Stimulated activated CD4-positive, alpha-beta T cell treated with anti-CD3 and anti-CD28 coated beads, Interleukin-15, amount 100 ng/mL, for 48 hours (primary cell): ENCODE measurements at regions not wholly inside any gene's neighbourhood (a gene's known extent, or its start where the extent isn't known, plus 50 kb on each side); places are given as distances from the start of the nearest gene placed in this dataset.

Source experiments
- DNase-seq, 2 donors: peaks; one replicate each; pipeline ENCODE4 v3.0.0-alpha.2; 2020; ENCODE audit warnings: low read depth in 2 of 2

DNA sequence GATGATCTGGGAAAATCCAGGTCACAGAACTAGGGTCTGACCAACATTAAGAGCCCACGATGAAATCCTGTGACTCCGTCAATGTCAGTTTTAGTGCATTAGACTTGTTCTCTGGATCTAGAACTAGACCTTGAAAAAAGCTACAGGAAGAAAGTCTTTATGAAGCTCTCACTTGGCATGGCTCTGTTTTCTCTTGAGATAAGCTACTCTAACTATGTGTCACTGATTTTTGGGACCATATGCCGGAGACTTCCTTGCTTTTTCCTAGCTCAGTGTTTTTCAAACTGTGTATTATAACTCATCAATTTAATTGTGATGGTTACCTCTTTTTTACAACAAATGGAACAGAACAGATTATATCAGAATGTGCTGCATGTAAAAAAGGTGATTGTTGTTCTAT is 379.7 kb upstream of the DAB1 start:
- no peak for DNase-seq

DNA sequence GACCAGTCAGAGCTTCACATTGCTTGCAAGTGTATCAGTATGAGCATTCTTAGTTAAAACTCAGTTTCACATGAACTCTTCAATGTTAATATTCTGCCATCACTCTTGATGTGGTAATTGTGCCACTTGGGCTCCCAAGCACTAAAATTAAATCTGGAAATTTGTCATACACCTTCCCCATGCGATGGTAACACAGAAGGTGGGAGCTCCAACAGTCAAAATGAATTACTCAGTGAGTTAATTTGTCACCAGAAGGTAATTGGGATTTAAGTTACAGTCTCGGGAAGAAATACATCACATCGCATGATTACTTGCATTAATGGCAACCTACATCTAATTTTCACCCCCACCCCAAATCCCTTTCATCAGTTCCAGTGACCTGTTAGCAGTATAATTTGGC is 376.5 kb upstream of the DAB1 start:
- DNase-seq: no peak

DNA sequence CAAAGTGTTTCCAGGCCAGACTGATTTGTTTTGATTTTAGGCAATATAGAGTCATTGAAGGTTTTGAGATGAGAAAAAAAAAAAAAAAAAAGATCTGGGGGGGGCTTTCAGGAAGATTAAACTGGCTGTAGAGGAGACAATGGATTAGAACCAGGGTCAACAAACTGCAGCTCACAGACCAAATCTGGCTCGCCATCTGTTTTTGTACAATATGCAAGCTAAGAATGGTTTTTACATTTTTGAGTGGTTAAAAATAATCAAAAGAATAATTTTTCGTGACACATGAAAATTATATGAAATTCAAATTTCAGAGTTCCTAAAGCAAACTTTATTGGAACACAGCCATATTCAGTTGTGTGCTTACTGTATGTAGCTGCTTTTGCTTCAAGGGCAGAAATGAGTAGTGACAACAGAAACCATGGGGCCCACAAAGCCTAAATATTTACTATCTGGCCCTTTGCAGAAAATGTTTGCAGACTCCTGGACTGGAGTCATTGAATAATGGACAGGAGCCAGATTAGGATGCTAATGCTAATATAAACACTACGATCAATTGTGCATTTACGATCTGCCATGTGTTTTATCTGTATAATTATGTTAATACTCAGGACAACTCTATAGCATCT is 375.7 kb upstream of the DAB1 start:
- DNase-seq: no peak

DNA sequence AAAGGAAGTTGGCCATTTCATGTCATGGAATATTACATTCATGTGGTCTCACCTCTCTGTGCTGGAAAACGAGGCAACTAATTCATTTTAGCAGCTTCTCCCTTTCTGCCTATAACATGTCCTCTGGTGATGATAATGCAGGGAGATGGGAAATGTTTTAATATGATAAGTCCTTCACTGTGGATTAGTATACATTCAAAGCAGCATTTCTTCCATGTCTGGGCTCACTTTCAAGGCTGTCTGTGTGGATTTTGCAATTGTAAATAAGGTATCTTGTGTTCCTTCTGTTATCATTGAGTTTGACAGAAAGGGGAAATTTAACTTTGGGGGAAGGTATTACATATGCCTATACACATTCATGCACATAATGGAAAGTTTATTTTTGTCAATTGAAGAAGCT is 374.7 kb upstream of the DAB1 start:
- no peak for DNase-seq

DNA sequence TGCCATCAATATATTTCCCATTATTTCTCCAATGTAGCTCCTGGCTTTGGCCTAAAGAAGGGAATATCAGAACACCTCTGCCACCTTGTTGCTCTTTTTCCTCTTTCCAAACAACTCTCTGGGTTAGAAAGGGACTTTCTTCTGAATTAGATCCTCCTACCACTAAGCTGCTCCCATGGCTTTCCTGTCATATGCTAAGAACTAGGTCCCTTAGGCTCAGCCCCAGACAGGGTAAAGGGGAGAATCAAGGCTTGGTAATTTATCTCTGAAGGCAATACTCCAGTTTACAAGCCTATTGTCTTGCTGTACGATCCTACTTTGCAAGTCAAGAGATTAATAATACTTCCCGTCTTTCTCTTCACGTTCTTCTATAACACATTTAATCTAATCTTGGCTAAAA is 373.2 kb upstream of the DAB1 start:
- no peak for DNase-seq

DNA sequence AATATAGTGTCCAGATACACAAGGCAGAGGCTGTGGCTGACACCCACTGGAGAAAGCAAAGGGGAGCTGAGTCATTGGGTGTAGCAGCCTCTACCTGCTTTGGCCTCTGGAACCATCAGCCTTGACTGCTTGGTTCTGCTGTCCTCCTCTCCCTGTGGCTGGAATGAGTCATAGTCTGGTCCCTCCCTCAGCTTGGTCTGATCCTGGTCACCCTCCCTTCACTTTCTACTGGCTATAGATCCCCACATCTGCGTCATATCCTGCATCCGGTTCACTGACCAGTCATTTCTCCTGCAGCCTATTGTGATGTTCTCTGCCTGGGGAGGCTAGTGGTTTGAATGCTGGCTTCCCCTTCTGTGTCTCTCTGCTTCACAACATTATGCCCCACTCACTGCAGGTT is 372.8 kb upstream of the DAB1 start:
- no peak for DNase-seq

DNA sequence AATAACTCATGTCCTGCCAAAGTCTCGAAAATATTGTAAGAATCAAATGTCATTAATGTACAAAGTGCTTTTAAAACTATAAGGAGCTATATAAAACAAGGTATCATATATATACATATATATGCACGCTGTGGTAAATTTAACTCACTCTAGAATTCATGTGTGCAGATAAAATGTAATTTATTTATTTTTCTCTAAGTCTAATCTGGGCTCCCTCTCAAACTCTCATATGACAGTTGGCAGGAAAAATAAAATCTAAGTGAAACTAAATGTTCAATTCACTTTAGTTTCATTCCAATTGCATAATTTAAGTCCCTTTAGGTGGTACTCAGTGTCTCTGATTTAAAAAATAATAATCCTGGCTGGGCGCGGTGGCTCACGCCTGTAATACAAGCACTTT is 372.0 kb upstream of the DAB1 start:
- DNase-seq: no peak

DNA sequence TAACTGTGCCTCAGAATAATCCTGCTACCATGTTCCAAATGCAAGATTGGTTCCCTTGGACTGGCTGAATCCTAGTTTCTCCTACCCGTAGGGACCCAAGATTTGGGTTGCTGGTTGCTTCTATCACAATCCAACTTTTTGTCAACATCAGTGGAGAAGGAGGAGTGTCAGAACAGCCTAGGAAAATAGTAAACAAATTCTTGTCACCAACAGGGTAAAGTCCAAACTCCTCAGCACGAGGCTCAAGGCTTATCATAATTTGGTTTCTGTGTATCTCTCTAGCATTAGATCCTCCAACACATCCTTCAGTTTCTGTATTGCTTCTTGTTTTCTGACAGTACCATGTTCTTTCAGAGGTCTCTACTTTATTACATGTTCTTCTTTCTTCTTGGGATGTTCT is 370.2 kb upstream of the DAB1 start:
- DNase-seq: no peak

DNA sequence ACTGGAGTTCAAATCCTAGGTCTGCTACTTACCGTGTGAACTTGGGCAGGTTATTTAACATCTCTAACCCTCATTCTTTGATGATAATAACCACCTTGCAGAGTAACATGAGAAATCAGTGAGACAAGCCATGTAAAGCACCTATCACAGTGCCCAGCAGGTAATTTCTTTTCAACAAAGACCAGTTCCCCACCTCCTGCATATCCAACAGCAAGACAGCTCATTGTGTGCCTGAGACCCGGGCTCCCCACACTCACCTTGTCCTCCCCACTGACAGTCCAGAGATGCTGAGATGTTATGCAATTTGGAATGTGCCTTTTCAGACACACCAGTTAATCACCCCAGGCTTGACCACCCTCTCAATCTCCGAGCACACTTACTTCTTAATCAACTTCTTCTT is 367.6 kb upstream of the DAB1 start:
- no peak for DNase-seq

DNA sequence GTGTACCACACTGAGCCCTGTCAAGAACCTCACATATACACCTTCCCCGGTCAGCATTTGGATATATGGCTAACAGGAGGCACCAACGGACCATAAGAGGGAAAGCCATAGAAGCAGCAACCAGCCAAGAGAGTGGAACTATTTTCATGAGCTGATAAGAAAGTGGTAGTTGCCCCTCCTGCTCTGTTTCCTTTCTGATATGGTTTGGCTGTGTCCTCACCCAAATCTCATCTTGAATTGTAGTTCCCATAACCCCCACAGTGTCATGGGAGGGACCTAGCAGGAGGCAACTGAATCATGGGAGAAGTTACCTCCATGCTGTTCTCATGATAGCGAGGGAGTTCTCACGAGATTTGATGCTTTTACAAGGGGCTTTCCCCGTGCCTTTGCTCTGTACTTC is 366.1 kb upstream of the DAB1 start:
- DNase-seq: no peak

DNA sequence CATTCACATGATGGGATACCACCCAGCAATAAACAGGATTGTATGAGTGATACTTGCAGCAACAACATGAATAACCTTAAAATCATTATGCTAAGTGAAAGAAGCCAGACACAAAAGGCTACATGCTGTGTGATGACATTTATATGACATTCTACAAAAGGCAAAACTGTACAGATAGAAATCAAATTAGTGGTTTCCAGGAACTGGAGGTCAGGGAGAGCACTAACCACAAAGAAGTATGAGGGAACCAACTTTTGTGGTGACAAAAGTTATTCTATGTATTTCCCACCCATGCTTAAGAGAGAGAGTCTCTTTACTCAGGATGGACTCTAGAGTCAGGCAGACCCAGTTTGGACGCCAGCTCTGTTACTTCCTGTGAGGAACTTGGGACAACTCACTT is 364.5 kb upstream of the DAB1 start:
- no peak for DNase-seq

DNA sequence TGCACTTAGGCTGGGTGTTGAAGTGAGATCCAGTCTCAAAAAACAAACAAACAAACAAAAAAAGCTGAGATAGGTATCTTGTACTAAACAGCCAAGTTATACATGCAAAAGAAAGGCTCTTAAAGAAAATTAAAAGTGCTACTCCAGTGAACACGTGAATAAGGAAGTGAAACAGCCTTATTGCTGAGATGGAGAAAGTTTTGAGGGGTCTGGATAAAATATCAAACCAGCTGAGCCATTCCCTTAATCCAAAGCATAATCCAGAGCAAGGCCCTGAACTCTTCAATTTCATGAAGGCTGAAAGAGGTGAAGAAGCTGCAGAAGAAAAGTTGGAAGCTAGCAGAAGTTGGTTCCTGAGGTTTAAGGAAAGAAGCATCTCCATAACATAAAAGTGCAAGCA is 360.5 kb upstream of the DAB1 start:
- no peak for DNase-seq

DNA sequence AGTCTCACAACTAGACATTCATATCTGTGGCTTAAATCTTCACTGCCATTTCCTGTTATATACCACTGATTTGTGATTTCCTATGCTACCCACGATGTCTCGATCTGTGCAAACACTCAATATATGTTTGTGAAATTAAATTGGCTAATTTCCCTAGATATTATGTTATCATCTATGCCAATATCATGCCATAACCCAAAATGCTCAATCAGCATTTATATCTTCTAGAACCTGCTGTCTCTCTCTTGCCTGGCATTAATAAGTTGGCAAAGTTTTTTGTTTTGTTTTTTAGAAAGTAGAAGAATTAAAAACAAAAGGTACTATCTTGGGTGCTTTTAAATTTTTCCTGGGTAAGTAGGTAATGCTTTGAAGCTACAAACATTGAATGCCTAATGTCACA is 358.5 kb upstream of the DAB1 start:
- no peak for DNase-seq

DNA sequence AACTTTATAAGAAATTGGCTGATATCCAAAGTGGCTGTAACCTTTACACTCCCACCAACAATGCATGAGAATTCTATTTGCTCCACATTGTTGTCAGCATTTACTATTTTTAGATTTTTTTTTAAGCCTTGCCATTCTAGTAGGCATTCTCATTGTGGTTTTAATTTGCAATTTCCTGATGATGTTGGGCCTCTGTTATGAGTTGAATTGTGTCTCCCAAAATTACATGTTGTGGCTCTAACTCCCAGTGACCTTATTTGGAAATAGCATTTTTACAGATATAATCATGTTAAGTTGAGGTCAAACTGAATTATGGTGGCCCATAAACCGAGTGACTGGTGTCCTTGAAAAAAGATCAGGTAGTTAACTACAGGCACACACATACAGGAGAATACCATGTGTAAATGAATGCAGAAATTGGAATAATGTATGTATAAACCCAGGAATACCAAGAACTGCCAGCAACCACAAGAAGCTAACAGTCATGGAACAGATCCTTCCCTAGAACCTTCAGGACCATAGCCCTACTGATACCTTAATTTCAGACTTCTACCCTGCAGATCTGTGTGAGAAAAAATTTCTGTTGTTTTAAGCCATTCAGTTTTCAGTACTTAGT is 348.8 kb upstream of the DAB1 start:
- no peak for DNase-seq

DNA sequence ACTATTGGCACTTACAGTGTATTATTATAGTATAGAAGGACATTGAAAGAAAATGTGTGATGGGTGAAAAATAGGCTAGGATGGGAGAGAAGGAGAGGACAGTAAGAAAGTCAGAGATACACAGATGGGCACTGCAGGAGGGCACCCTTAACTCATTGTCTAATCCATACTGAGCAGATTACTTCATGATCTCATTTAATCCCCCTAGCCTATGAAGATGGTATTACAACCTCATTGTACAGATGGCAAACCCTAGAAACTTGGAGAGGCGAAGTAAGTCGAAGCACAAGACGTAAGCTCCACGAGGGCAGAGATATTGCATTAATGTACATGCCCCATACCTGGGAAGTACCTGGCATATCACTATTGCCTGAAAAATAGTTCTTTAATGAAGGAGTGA is 346.9 kb upstream of the DAB1 start:
- DNase-seq: no peak

DNA sequence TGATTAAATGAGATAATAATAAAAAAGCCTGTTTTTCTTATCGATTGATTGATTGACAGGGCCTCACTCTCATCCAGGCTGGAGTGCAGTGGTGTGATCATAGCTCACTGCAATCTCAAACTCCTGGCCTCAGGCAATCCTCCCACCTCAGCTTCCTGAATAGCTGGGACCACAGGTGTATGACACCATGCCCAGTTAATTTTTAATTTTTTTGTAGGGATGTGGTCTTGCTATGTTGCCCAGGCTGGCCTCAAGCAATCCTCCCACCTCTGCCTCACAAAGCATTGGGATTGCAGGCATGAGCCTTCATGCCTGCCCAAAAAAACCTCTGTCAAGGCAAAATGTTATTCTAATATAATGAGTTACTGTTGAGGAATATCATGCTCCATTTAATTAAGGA is 346.4 kb upstream of the DAB1 start:
- DNase-seq: no peak

DNA sequence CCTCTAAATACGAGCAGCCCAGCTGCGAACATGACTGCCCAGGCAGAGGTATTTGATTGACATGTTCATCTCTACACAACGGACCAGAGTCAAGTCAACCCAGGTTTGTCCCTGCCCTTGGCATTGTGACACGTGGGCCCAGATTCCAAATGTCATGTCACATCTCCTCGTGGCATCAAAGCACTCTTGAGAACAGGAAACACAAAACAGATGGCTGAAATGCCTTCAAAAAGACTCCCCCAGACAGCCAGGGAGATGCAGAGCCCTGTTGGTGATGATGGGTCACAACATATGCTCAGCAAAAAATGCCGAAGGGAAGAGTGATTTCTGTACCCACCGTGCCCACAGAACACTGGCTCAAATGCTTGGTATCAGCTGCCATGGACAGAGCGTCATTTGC is 337.8 kb upstream of the DAB1 start:
- no peak for DNase-seq

DNA sequence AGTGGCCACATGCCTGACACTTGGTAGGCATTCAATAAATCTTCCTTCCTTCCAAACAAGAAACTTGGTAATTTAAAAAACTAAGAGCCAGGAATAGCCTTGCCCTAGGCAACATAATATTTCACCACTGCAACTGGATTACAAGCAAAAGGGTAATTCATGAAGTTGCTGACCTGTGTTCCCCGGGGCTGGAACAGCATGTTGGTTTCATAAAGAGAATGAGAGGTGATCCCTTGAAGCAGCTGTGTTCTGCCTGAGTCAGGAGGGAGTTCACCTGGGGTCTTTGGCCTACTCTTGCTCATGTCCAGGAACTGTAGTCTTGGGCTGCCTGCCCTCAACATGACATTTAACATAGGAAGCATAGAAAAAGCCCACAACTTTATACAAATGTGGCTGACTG is 329.0 kb upstream of the DAB1 start:
- DNase-seq: no peak

DNA sequence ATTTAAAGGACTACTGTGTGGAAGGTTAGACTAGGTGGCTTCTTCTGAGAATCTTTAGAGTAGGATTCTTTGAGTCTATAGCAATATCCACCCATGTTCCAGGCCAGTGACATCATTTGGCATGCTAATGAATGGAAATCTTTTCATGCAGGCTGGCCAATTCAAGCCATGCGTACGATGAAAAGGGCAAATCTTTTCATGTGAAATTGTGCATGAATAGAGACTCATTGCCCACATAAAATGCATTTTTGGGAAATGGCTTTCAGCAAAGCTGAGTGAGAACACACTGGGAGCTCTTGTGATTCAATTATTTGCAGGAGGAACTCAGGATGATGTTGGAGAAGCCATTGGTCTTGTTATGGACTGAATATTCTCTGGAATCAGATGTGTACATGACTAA is 324.9 kb upstream of the DAB1 start:
- no peak for DNase-seq

DNA sequence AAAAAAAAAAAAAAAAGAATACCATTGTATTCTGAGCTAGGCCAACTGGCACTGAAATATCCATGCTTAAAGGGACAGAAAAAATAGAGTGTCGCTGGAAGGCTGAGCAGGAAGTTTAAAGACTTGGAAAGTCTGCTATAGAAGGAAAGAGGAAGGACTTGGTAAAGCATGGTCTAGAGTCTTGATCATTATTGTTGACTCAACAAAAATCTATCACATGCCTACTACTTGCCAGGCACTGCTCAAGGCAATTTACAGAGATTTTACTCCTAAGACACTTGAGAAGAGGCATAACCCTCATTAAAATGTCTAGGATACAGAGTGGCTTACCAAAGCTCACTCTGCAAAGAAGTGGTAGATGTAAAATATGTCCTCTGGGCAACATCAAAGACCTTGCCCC is 324.0 kb upstream of the DAB1 start:
- DNase-seq: no peak

DNA sequence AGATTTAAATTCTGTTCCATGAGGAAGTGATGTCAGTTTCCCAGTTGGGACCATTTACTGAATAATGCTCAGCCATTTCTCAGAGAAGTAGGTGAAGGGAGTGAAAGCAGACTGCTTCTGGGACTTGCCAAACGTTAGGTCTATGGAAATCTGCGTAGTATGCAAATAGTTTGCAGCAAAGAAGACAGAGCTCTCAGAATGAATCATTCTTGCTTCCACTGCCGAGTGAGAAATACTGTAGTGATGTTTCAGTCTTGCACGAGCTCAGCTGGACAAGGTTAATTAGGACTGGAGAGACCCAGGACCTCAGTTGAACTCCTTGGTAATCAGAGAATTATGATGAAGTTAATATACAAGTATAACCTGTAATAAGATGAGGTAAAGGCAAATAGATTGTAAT is 317.7 kb upstream of the DAB1 start:
- no peak for DNase-seq

DNA sequence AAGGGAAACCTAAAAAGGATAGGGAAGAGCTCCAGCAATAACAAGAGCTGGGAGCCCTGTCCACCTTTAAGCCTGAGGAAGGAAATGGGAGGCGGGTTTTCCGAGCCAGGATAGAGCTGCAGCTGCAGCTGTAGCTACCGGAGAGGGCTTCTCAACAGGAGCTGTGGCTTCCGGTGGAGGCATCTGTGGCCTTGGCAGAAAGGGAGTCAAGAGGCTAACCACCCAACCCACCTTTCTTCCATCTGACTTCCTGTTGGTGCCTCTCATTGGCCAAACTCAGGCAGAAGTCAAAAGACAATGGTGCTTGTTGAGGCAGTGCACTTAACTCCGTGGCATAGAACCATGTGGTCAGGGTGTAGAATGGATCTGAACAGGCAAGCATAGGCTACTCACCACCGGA is 313.1 kb upstream of the DAB1 start:
- DNase-seq: no peak

DNA sequence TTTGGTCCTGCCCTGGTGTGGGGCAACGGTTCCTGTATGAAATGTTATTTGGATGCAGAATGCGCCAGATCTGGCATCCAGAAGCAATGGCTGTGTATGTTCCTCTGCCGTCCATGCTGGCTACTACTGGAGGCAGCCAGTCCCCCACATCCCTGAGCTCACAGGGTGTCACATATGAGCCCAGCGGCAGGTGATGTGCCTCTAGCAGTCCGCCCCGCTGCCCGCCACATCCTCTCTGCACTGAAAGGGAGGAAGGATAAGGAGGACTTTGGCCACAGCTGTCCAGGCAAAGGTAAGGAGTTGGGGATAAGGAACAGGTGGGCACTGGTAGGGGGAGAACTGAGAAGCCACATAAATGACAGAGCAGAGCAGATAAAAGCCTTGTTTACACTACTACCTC is 305.3 kb upstream of the DAB1 start:
- no peak for DNase-seq

DNA sequence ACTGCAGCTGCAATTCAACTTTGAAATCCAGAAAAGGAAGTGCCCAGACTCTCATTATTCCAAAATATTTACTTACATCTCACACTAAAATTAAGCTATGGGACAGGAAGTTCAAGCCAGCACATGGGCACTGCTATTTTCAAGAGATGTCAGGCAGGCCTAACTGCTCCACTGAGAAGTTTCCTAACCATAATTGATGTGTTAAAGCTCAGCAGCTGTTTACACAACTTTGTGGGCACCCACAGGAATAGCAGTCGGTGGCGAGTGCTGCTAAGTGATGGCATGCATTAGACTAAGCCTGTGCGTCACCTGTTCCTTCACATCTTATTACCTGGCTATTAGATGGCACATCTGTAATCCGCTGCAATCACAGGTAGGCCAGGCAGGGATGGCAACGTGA is 303.3 kb upstream of the DAB1 start:
- no peak for DNase-seq
